Ishikawa (cell line): ENCODE measurements at regions not wholly inside any gene's neighbourhood (a gene's known extent, or its start where the extent isn't known, plus 50 kb on each side); places are given as distances from the start of the nearest gene placed in this dataset.

Source experiments
- CEBPB ChIP-seq: IDR thresholded peaks from 2 replicates; pipeline ENCODE4 v1.6.1; 2012
- CREB1 ChIP-seq: IDR thresholded peaks from 2 replicates; pipeline ENCODE4 v1.6.1; 2012; ENCODE audit warnings: low read depth
- TEAD4 ChIP-seq: IDR thresholded peaks from 2 replicates; pipeline ENCODE4 v1.6.1; 2012
- YY1 ChIP-seq: IDR thresholded peaks from 2 replicates; pipeline ENCODE4 v1.6.1; 2012; ENCODE audit warnings: low read depth

DNA sequence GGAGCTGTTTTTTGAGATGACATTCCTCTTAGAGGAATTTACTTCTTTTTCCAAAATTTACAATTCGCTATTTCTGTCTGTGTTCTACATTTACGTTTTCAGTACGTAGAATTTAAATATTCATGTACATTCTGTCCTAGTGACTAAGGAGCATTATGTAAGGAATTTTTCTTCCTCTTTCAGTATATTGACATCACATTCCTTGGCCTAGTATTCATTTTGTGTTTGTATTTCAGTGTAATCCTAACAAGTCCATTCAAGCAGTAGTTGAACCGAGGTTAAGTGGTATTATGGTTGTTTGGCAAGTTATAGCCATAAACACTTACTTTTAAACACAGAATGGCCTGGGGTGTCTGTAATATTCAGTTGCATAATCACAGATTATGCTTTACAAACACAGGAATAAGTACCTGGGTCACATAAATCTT, 465.2 kb downstream of the PCNX1 start:
- TF ChIP-seq YY1 (no peak), TEAD4 (no peak), CREB1 (no peak), CEBPB (no peak)
